SKM-1 treated with dmso at 0.1 percent for 144 hours (cell line): ENCODE measurements at regions not wholly inside any gene's neighbourhood (a gene's known extent, or its start where the extent isn't known, plus 50 kb on each side); places are given as distances from the start of the nearest gene placed in this dataset.

ENCODE experiments used
- DNase-seq: peaks from one replicate; lab custom pipeline; 2025; ENCODE audit not compliant: unreplicated experiment; lab: John Stamatoyannopoulos, UW

- peak; percentile 22 for DNase-seq
Measured at GRCh38 chr2:106572541-106573450, 85.6 kb downstream of the CD8B2 start.

- DNase-seq, result no peak
Measured at GRCh38 chr2:106573773-106574172, 86.6 kb downstream of the CD8B2 start.

- DNase-seq, result no peak
Measured at GRCh38 chr2:106575955-106576354, 88.8 kb downstream of the CD8B2 start.

GRCh38 chr2:106577255-106577651 lies 90.1 kb downstream of the CD8B2 start:
- no peak for DNase-seq

GRCh38 chr2:106579750-106580197 lies 92.6 kb downstream of the CD8B2 start:
- DNase-seq, result no peak

GRCh38 chr2:106580241-106580640 lies 93.1 kb downstream of the CD8B2 start:
- no peak for DNase-seq

- DNase-seq, result no peak
Measured at GRCh38 chr2:106581328-106581727, 94.2 kb downstream of the CD8B2 start.

GRCh38 chr2:106581755-106582147 lies 94.6 kb downstream of the CD8B2 start:
- DNase-seq, result no peak

- DNase-seq, result peak; percentile 46
Measured at GRCh38 chr2:106582148-106583143, 95.3 kb downstream of the CD8B2 start.

GRCh38 chr2:106584304-106584954 lies 97.3 kb downstream of the CD8B2 start:
- DNase-seq, result no peak

GRCh38 chr2:106596844-106597243 lies 109.7 kb downstream of the CD8B2 start:
- peak; percentile 2 for DNase-seq

GRCh38 chr2:106599540-106599939 lies 112.4 kb downstream of the CD8B2 start:
- no peak for DNase-seq

- no peak for DNase-seq
Measured at GRCh38 chr2:106602042-106602441, 114.9 kb downstream of the CD8B2 start.

GRCh38 chr2:106606652-106607051 lies 119.5 kb downstream of the CD8B2 start:
- no peak for DNase-seq

- DNase-seq, result no peak
Measured at GRCh38 chr2:106607371-106607770, 120.2 kb downstream of the CD8B2 start.

GRCh38 chr2:106609780-106610179 lies 122.6 kb downstream of the CD8B2 start:
- DNase-seq, result no peak

GRCh38 chr2:106614511-106615291 lies 127.5 kb downstream of the CD8B2 start:
- DNase-seq, result no peak

GRCh38 chr2:106618614-106619013 lies 131.4 kb downstream of the CD8B2 start:
- DNase-seq, result no peak

- no peak for DNase-seq
Measured at GRCh38 chr2:106623456-106623855, 136.3 kb downstream of the CD8B2 start.

- no peak for DNase-seq
Measured at GRCh38 chr2:106624787-106625380, 137.7 kb downstream of the CD8B2 start.
